SK-N-MC (cell line): ENCODE measurements at regions not wholly inside any gene's neighbourhood (a gene's known extent, or its start where the extent isn't known, plus 50 kb on each side); places are given as distances from the start of the nearest gene placed in this dataset.

ENCODE experiments used
- EZH2 ChIP-seq: fragments of 200-600 bp; sonication (generic); IDR thresholded peaks from one replicate; pipeline ENCODE4 v1.6.1; 2017; ENCODE audit warnings: antibody characterized with exemption
- FOXP2 ChIP-seq: optimal IDR thresholded peaks from 2 replicates; pipeline ENCODE3; 2011; ENCODE audit warnings: mild to moderate bottlenecking, moderate library complexity; ENCODE audit not compliant: insufficient read depth; ENCODE audit errors: extremely low read length, control extremely low read depth
- POLR2AphosphoS5 ChIP-seq: IDR thresholded peaks from 2 replicates; pipeline ENCODE4 v1.6.1; 2012; ENCODE audit warnings: mild to moderate bottlenecking, low read depth, low read length, borderline replicate concordance

GRCh38 chr5:56301069-56301468, 67.9 kb upstream of the ANKRD55 start:
- TF ChIP-seq EZH2: no peak
- TF ChIP-seq POLR2AphosphoS5: no peak
- no peak for TF ChIP-seq FOXP2
